NCI-H2029 treated with DMSO at 0.1 percent for 48 hours (cell line): ENCODE measurements at regions not wholly inside any gene's neighbourhood (a gene's known extent, or its start where the extent isn't known, plus 50 kb on each side); places are given as distances from the start of the nearest gene placed in this dataset.

ENCODE experiments used
- DNase-seq: peaks from one replicate; lab custom pipeline; 2025; lab: John Stamatoyannopoulos, UW

GRCh38 chr14:62283837-62284236 lies 521.6 kb downstream of the SNAPC1 start:
- DNase-seq = no peak

GRCh38 chr14:62289471-62289870 lies 527.3 kb downstream of the SNAPC1 start:
- DNase-seq = no peak

GRCh38 chr14:62301080-62301479 lies 538.9 kb downstream of the SNAPC1 start:
- no peak for DNase-seq

GRCh38 chr14:62301911-62302310 lies 539.7 kb downstream of the SNAPC1 start:
- DNase-seq = no peak

- DNase-seq = no peak
Measured at GRCh38 chr14:62303437-62303836, 541.2 kb downstream of the SNAPC1 start.

- DNase-seq = peak; percentile 18
Measured at GRCh38 chr14:62304257-62304656, 542.0 kb downstream of the SNAPC1 start.

- DNase-seq = no peak
Measured at GRCh38 chr14:62307844-62308243, 545.6 kb downstream of the SNAPC1 start.

GRCh38 chr14:62308316-62308715 lies 546.1 kb downstream of the SNAPC1 start:
- DNase-seq = no peak

GRCh38 chr14:62308891-62309290 lies 546.7 kb downstream of the SNAPC1 start:
- DNase-seq = no peak

- no peak for DNase-seq
Measured at GRCh38 chr14:62313212-62313611, 551.0 kb downstream of the SNAPC1 start.

GRCh38 chr14:62314221-62314620 lies 552.0 kb downstream of the SNAPC1 start:
- DNase-seq = no peak

- no peak for DNase-seq
Measured at GRCh38 chr14:62314871-62315270, 552.7 kb downstream of the SNAPC1 start.

GRCh38 chr14:62315631-62316030 lies 553.4 kb downstream of the SNAPC1 start:
- no peak for DNase-seq

GRCh38 chr14:62322216-62322615 lies 560.0 kb downstream of the SNAPC1 start:
- no peak for DNase-seq

- DNase-seq = no peak
Measured at GRCh38 chr14:62329427-62329826, 567.2 kb downstream of the SNAPC1 start.

GRCh38 chr14:62347562-62348011 lies 585.4 kb downstream of the SNAPC1 start:
- DNase-seq = no peak

GRCh38 chr14:62357362-62357761 lies 595.1 kb downstream of the SNAPC1 start:
- DNase-seq = no peak

- DNase-seq = no peak
Measured at GRCh38 chr14:62364161-62364560, 601.9 kb downstream of the SNAPC1 start.

GRCh38 chr14:62364800-62365280 lies 602.6 kb downstream of the SNAPC1 start:
- DNase-seq = no peak

GRCh38 chr14:62369919-62370560 lies 607.8 kb downstream of the SNAPC1 start:
- DNase-seq = no peak

- no peak for DNase-seq
Measured at GRCh38 chr14:62373944-62374343, 611.7 kb downstream of the SNAPC1 start.

GRCh38 chr14:62378057-62378456 lies 615.8 kb downstream of the SNAPC1 start:
- no peak for DNase-seq

- no peak for DNase-seq
Measured at GRCh38 chr14:62381311-62382070, 619.3 kb downstream of the SNAPC1 start.
